GM18870 (cell line): ENCODE measurements at regions not wholly inside any gene's neighbourhood (a gene's known extent, or its start where the extent isn't known, plus 50 kb on each side); places are given as distances from the start of the nearest gene placed in this dataset.

Source experiments
- ATAC-seq: cut with Tn5 transposase; IDR thresholded peaks from one replicate; pipeline ENCODE4 v1.9.1; 2021; ENCODE audit warnings: moderate library complexity; ENCODE audit not compliant: unreplicated experiment

GRCh38 chr1:81582467-81582986, 218.2 kb upstream of the ADGRL2 start:
- ATAC-seq = no peak

- ATAC-seq = no peak
Observed at GRCh38 chr1:81578867-81579266, 221.9 kb upstream of the ADGRL2 start.

- no peak for ATAC-seq
Observed at GRCh38 chr1:81577004-81577697, 223.6 kb upstream of the ADGRL2 start.

GRCh38 chr1:81574408-81574807, 226.3 kb upstream of the ADGRL2 start:
- ATAC-seq = no peak

- no peak for ATAC-seq
Observed at GRCh38 chr1:81573458-81573857, 227.3 kb upstream of the ADGRL2 start.

- ATAC-seq = no peak
Observed at GRCh38 chr1:81571946-81572345, 228.8 kb upstream of the ADGRL2 start.

- no peak for ATAC-seq
Observed at GRCh38 chr1:81569761-81570160, 231.0 kb upstream of the ADGRL2 start.

GRCh38 chr1:81563632-81564031, 237.1 kb upstream of the ADGRL2 start:
- ATAC-seq = no peak

- ATAC-seq = no peak
Observed at GRCh38 chr1:81562934-81563333, 237.8 kb upstream of the ADGRL2 start.

GRCh38 chr1:81560629-81561028, 240.1 kb upstream of the ADGRL2 start:
- no peak for ATAC-seq

- ATAC-seq = no peak
Observed at GRCh38 chr1:81559662-81560350, 240.9 kb upstream of the ADGRL2 start.

GRCh38 chr1:81558291-81559076, 242.2 kb upstream of the ADGRL2 start:
- no peak for ATAC-seq

- no peak for ATAC-seq
Observed at GRCh38 chr1:81556968-81557367, 243.8 kb upstream of the ADGRL2 start.

- ATAC-seq = no peak
Observed at GRCh38 chr1:81554534-81554933, 246.2 kb upstream of the ADGRL2 start.

GRCh38 chr1:81554108-81554507, 246.6 kb upstream of the ADGRL2 start:
- ATAC-seq = no peak

GRCh38 chr1:81553503-81553902, 247.2 kb upstream of the ADGRL2 start:
- no peak for ATAC-seq

- ATAC-seq = no peak
Observed at GRCh38 chr1:81551946-81552345, 248.8 kb upstream of the ADGRL2 start.

GRCh38 chr1:81550753-81551152, 250.0 kb upstream of the ADGRL2 start:
- no peak for ATAC-seq

GRCh38 chr1:81549588-81550127, 251.1 kb upstream of the ADGRL2 start:
- ATAC-seq = peak; percentile 41

GRCh38 chr1:81548918-81549587, 251.7 kb upstream of the ADGRL2 start:
- ATAC-seq = peak; percentile 52

GRCh38 chr1:81547912-81548303, 252.8 kb upstream of the ADGRL2 start:
- peak; percentile 76 for ATAC-seq
